ENCODE measurements at regions not wholly inside any gene's neighbourhood (a gene's known extent, or its start where the extent isn't known, plus 50 kb on each side); places are given as distances from the start of the nearest gene placed in this dataset.
A peak's percentile ranks its signal among the peaks of the same experiment; 100 is the strongest.

- no peak for DNase-seq
These were observed 182.2 kb downstream of the ANAPC1 start for GRCh38 chr2:111701798-111702118.

GRCh38 chr2:111702119-111702803 lies 181.7 kb downstream of the ANAPC1 start:
- DNase-seq: peak in 3 of 5 donors; percentile 20 to 69 (median 30)

- no peak for DNase-seq
These were observed 181.2 kb downstream of the ANAPC1 start for GRCh38 chr2:111702804-111703196.

- DNase-seq: no peak
These were observed 180.2 kb downstream of the ANAPC1 start for GRCh38 chr2:111703759-111704158.

- DNase-seq: peak in 1 of 5 donors; percentile 21
These were observed 179.7 kb downstream of the ANAPC1 start for GRCh38 chr2:111704246-111704645.

GRCh38 chr2:111705239-111705638 lies 178.8 kb downstream of the ANAPC1 start:
- peak in 1 of 5 donors; percentile 36 for DNase-seq

- peak in 1 of 5 donors; percentile 93 for DNase-seq
These were observed 178.2 kb downstream of the ANAPC1 start for GRCh38 chr2:111705711-111706336.

- DNase-seq: peak in 1 of 5 donors; percentile 36
These were observed 177.5 kb downstream of the ANAPC1 start for GRCh38 chr2:111706481-111707001.

GRCh38 chr2:111707700-111708099 lies 176.3 kb downstream of the ANAPC1 start:
- DNase-seq: no peak

GRCh38 chr2:111708476-111709180 lies 175.4 kb downstream of the ANAPC1 start:
- no peak for DNase-seq

GRCh38 chr2:111709321-111709720 lies 174.7 kb downstream of the ANAPC1 start:
- no peak for DNase-seq

GRCh38 chr2:111710085-111710484 lies 173.9 kb downstream of the ANAPC1 start:
- no peak for DNase-seq

GRCh38 chr2:111710613-111711012 lies 173.4 kb downstream of the ANAPC1 start:
- no peak for DNase-seq

- DNase-seq: no peak
These were observed 172.7 kb downstream of the ANAPC1 start for GRCh38 chr2:111711270-111711669.

- no peak for DNase-seq
These were observed 171.6 kb downstream of the ANAPC1 start for GRCh38 chr2:111712361-111712760.

- DNase-seq: no peak
These were observed 171.0 kb downstream of the ANAPC1 start for GRCh38 chr2:111712940-111713515.

GRCh38 chr2:111715987-111716904 lies 167.7 kb downstream of the ANAPC1 start:
- DNase-seq: no peak

GRCh38 chr2:111716905-111717775 lies 166.9 kb downstream of the ANAPC1 start:
- no peak for DNase-seq

Data from T-helper 1 cell (primary cell).